Nephron (organoid): ENCODE measurements at regions not wholly inside any gene's neighbourhood (a gene's known extent, or its start where the extent isn't known, plus 50 kb on each side); places are given as distances from the start of the nearest gene placed in this dataset.
A peak's percentile ranks its signal among the peaks of the same experiment; 100 is the strongest.

Source experiments
- H3K27ac Mint-ChIP-seq, 3 experiments: 2 replicates each; pipeline ENCODE4 v1.8.0; 2020; ENCODE audit warnings: mixed read lengths in 3 of 3, mild to moderate bottlenecking in 2 of 3, moderate library complexity in 1 of 3
- H3K27me3 Mint-ChIP-seq: 2 replicates; pipeline ENCODE4 v1.8.0; 2021; ENCODE audit warnings: low read depth, mild to moderate bottlenecking, moderate library complexity, mixed read lengths
- H3K36me3 Mint-ChIP-seq: 2 replicates; pipeline ENCODE4 v1.8.0; 2020; ENCODE audit warnings: low read depth, mixed read lengths
- H3K4me1 Mint-ChIP-seq: 2 replicates; pipeline ENCODE4 v1.8.0; 2020; ENCODE audit warnings: mixed read lengths
- H3K4me3 Mint-ChIP-seq, 3 experiments: 2 replicates each; pipeline ENCODE4 v1.8.0; 2020; ENCODE audit warnings: mild to moderate bottlenecking in 3 of 3, mixed read lengths in 3 of 3, moderate library complexity in 2 of 3
- H3K9me3 Mint-ChIP-seq: 2 replicates; pipeline ENCODE4 v1.8.0; 2020; ENCODE audit warnings: mixed read lengths
- TF ChIP-seq, protein P1 (sequence below), 3 experiments: fragments of 200-600 bp; sonication (generic); IDR thresholded peaks; one replicate each; pipeline ENCODE4 v1.5.0; 2021; ENCODE audit warnings: antibody characterized with exemption in 3 of 3; ENCODE audit not compliant: unreplicated experiment in 3 of 3

DNA sequence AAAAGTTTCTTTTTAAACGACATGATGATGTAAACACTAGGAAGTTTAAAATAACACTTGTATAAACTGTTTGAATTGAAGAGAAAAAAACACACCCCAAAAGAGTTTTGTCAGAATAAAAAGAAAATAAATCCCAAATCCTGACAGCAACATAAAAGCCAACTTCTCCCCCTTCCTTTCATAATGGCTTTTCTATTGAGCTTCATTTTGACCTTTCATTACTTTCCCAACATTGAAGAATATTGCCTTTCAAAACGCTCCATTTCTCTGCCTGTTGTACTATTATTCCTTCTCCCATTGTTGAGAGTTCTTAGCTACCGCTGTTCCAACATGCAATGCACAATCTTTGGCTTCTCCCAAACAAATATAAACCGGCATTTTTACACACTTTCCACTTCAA lies 448.5 kb downstream of the BCAT1 start:
- Mint-ChIP-seq H3K36me3 (no peaks in the 10 kb centered on the region), H3K9me3 (no peaks in the 10 kb centered on the region), H3K27ac (peak overlapping the region in 1 of 3 experiments; percentile 25), H3K27me3 (no peaks in the 10 kb centered on the region), H3K4me3 (no peak overlapping the region), H3K4me1 (peaks cover 5% of the 10 kb centered on the region)
- TF ChIP-seq, protein P1, sequence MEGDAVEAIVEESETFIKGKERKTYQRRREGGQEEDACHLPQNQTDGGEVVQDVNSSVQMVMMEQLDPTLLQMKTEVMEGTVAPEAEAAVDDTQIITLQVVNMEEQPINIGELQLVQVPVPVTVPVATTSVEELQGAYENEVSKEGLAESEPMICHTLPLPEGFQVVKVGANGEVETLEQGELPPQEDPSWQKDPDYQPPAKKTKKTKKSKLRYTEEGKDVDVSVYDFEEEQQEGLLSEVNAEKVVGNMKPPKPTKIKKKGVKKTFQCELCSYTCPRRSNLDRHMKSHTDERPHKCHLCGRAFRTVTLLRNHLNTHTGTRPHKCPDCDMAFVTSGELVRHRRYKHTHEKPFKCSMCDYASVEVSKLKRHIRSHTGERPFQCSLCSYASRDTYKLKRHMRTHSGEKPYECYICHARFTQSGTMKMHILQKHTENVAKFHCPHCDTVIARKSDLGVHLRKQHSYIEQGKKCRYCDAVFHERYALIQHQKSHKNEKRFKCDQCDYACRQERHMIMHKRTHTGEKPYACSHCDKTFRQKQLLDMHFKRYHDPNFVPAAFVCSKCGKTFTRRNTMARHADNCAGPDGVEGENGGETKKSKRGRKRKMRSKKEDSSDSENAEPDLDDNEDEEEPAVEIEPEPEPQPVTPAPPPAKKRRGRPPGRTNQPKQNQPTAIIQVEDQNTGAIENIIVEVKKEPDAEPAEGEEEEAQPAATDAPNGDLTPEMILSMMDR (IDR thresholded peaks at IDR 0.05; ENCODE audit: unreplicated experiment in 3 of 3), result no peak

DNA sequence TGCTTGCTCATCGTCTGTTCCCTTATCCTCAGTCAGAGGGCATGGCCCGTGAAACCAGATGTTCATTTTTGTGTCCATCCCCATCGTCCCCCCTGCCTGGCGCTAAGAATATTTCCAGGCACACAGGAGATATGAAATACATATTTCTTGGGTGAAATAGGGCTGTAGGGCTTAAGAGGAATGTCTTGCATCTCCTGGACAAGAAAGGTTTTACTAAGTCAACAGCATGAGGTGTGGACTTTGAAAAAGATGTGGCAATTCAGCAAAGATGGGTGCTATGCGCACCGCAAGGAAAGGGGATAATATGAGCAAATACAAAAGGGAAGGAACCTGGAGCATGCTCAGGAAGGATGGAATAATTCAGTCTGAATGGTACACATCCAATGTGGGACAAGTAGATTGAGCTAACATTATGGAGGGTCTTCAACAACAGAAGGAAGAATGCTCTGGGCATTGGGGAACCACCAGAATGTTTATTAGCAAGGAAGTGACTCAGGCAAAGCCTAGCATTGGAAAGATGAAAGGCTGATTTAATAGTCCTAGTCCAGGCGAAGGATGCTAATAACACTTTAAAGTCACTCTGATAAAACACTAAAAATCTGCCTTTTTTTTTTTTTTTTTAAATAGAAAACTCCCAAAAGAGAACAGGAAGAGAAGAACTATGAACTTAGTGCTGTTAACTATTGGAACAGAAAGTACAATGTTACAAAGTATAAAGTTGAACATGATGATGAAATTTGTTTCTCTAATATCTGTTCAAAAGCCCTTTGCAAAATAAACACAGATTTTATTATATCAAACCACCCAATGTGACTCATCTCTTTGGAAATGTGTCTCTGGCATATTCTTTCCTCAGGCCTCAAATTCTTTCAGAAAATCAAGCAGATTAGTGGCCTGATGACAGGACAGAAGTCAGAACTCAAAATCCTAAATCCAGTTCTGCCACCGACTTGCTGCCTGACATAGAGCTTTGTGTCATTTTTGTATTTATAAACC lies 449.5 kb downstream of the BCAT1 start:
- peaks cover 5% of the 10 kb centered on the region for H3K4me1 Mint-ChIP-seq
- H3K4me3 Mint-ChIP-seq, result no peak overlapping the region
- no peak overlapping the region for H3K27ac Mint-ChIP-seq
- no peaks in the 10 kb centered on the region for H3K9me3 Mint-ChIP-seq
- no peaks in the 10 kb centered on the region for H3K27me3 Mint-ChIP-seq
- H3K36me3 Mint-ChIP-seq, result no peaks in the 10 kb centered on the region
- TF ChIP-seq, protein P1 (IDR thresholded peaks at IDR 0.05; ENCODE audit: unreplicated experiment in 3 of 3), result no peak

DNA sequence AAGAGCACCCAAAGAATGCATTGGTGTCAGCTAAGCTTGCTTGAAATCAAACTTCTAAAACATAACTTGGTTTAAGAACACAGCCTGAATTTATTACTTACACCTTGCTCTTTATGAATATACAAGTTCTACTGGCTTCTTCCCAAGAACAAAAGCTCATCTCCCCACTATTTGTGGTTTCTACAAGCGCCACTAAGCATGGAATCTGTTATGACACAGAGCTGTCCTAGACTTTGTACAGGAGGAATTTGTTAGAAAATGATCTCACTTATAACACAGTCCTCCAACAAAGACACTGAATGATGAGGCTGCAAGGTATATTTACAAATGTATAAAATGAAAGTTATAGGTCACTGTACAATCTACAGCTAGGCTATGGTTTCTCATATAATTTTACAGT lies 452.1 kb downstream of the BCAT1 start:
- Mint-ChIP-seq H3K27me3 (no peaks in the 10 kb centered on the region), H3K4me1 (peaks cover 5% of the 10 kb centered on the region), H3K36me3 (no peaks in the 10 kb centered on the region), H3K27ac (no peak overlapping the region), H3K9me3 (no peaks in the 10 kb centered on the region), H3K4me3 (no peak overlapping the region)
- TF ChIP-seq, protein P1 (IDR thresholded peaks at IDR 0.05; ENCODE audit: unreplicated experiment in 3 of 3), result no peak

DNA sequence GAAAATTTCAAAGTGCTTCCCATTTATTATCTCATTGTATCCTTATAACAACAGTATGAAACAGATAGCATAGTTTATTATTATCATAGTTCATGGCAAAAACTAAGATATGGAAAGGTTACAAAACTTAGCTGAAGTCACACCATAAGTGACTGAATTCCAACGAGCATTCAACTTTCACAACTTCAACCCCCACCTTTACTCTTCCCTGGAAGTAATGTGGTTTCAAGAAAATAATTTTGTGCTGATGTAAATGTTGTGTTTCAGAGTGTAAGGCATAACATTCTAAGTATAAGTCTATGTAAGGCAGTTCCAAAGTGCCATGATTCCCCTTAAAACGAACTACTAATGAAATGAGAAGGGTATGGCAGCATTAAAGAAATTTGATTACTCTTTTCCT lies 454.5 kb downstream of the BCAT1 start:
- Mint-ChIP-seq H3K4me1 (peaks cover 6% of the 10 kb centered on the region), H3K4me3 (no peak overlapping the region), H3K9me3 (no peaks in the 10 kb centered on the region), H3K27ac (no peak overlapping the region), H3K27me3 (peaks cover 4% of the 10 kb centered on the region), H3K36me3 (no peaks in the 10 kb centered on the region)
- TF ChIP-seq, protein P1 (IDR thresholded peaks at IDR 0.05; ENCODE audit: unreplicated experiment in 3 of 3), result no peak

DNA sequence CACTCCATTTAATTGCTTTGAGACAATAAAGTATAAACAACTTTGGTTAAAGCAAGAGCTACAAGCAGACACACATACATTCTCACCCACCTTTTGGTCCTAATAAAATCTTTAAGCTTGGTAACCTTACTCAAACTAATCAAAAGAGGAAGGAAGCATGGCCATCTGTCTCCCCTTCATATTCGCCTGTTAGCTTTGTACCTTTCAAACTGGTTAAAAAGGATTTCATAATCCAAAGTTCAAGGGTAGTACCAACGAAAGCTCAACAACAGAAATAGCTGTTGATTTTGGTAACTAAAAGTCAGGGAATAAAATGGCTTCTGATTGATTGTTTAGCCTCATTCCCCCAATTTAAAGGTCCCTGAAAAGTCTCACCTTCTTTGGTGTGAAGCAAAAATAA lies 456.9 kb downstream of the BCAT1 start:
- H3K4me3 Mint-ChIP-seq, result no peak overlapping the region
- peaks cover 4% of the 10 kb centered on the region for H3K27me3 Mint-ChIP-seq

More for the DNA sequence above, 456.9 kb downstream of the BCAT1 start:
- Mint-ChIP-seq H3K4me1 (peaks cover 10% of the 10 kb centered on the region), H3K36me3 (no peaks in the 10 kb centered on the region), H3K27ac (no peak overlapping the region), H3K9me3 (no peaks in the 10 kb centered on the region)
- TF ChIP-seq, protein P1 (IDR thresholded peaks at IDR 0.05; ENCODE audit: unreplicated experiment in 3 of 3), result no peak
